GM13976 (cell line): ENCODE measurements at regions not wholly inside any gene's neighbourhood (a gene's known extent, or its start where the extent isn't known, plus 50 kb on each side); places are given as distances from the start of the nearest gene placed in this dataset.

Experiments used
- DNase-seq: peaks from one replicate; pipeline ENCODE4 v3.0.0; 2012; ENCODE audit warnings: low spot score
- CTCF ChIP-seq: IDR thresholded peaks from 2 replicates; pipeline ENCODE4 v1.5.1; 2012; ENCODE audit warnings: borderline replicate concordance, mild to moderate bottlenecking; ENCODE audit not compliant: insufficient read depth; ENCODE audit errors: extremely low read depth, missing control alignments, control extremely low read depth
- in situ Hi-C: fragments of 300-500 bp; cut with MboI; formaldehyde crosslinking; loops from one replicate; pipeline ENCODE4 v1.12.0; 2022; ENCODE audit warnings: low sequenced_read_pairs, mixed read lengths, inconsistent platforms; ENCODE audit not compliant: unreplicated experiment

GRCh38 chr20:20806121-20807095 lies 94.0 kb upstream of the RALGAPA2 start:
- in situ Hi-C loops = loop anchor here (25.0 kb wide), 1 partner anchor 719 kb away; no protein-coding TSS in a partner anchor
- no peak for TF ChIP-seq CTCF
- no peak for DNase-seq

- in situ Hi-C loops = loop anchor here (25.0 kb wide), 1 partner anchor 716 kb away; no protein-coding TSS in a partner anchor
- no peak for TF ChIP-seq CTCF
- no peak for DNase-seq
Measured at GRCh38 chr20:20803011-20803410, 90.6 kb upstream of the RALGAPA2 start.

GRCh38 chr20:20802328-20802727 lies 89.9 kb upstream of the RALGAPA2 start:
- in situ Hi-C loops = loop anchor here (25.0 kb wide), 1 partner anchor 715 kb away; no protein-coding TSS in a partner anchor
- no peak for DNase-seq
- no peak for TF ChIP-seq CTCF

- in situ Hi-C loops = loop anchor here (25.0 kb wide), 1 partner anchor 713 kb away; no protein-coding TSS in a partner anchor
- no peak for TF ChIP-seq CTCF
- DNase-seq = no peak
Measured at GRCh38 chr20:20799716-20800312, 87.4 kb upstream of the RALGAPA2 start.

GRCh38 chr20:20797521-20798310 lies 85.3 kb upstream of the RALGAPA2 start:
- TF ChIP-seq CTCF = no peak
- in situ Hi-C loops = no loop called here
- DNase-seq = no peak
